Fibroblast of pulmonary artery (primary cell): ENCODE measurements at regions not wholly inside any gene's neighbourhood (a gene's known extent, or its start where the extent isn't known, plus 50 kb on each side); places are given as distances from the start of the nearest gene placed in this dataset.

ENCODE experiments used
- DNase-seq: peaks from one replicate; pipeline ENCODE4 v3.0.0-alpha.2; 2010; ENCODE audit warnings: low read depth
- H3K4me3 ChIP-seq: replicated peaks from 2 replicates; pipeline ENCODE4 v1.5.1; 2011; ENCODE audit warnings: low read depth, mild to moderate bottlenecking, control low read depth, low read length, moderate library complexity
- TF ChIP-seq, protein P1 (sequence below): IDR thresholded peaks from 2 replicates; pipeline ENCODE4 v1.5.1; 2011; ENCODE audit warnings: mild to moderate bottlenecking, control low read depth, low read length, inconsistent platforms; ENCODE audit errors: missing control alignments

DNA sequence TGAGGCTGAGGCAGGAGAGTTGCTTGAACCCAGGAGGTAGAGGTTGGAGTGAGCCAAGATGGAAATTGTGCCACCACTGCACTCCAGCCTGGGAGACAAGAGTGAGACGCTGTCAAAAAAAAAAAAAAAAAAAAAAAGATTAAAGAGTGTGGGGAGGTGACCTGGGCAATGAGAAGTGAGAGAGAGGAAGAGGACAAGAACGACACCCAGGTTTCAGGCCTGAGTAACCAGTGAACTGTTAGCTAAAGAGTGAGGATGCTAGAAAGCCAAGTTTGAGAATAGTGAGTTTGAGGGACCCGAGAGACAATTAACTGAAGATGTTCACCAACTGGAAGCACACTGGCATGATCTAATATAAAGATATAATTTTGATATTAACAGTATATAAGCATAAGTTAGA, 85.4 kb upstream of the TNFAIP3 start:
- DNase-seq, result no peak
- TF ChIP-seq, protein P1, sequence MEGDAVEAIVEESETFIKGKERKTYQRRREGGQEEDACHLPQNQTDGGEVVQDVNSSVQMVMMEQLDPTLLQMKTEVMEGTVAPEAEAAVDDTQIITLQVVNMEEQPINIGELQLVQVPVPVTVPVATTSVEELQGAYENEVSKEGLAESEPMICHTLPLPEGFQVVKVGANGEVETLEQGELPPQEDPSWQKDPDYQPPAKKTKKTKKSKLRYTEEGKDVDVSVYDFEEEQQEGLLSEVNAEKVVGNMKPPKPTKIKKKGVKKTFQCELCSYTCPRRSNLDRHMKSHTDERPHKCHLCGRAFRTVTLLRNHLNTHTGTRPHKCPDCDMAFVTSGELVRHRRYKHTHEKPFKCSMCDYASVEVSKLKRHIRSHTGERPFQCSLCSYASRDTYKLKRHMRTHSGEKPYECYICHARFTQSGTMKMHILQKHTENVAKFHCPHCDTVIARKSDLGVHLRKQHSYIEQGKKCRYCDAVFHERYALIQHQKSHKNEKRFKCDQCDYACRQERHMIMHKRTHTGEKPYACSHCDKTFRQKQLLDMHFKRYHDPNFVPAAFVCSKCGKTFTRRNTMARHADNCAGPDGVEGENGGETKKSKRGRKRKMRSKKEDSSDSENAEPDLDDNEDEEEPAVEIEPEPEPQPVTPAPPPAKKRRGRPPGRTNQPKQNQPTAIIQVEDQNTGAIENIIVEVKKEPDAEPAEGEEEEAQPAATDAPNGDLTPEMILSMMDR, result no peak
- no peak overlapping the region for H3K4me3 ChIP-seq

DNA sequence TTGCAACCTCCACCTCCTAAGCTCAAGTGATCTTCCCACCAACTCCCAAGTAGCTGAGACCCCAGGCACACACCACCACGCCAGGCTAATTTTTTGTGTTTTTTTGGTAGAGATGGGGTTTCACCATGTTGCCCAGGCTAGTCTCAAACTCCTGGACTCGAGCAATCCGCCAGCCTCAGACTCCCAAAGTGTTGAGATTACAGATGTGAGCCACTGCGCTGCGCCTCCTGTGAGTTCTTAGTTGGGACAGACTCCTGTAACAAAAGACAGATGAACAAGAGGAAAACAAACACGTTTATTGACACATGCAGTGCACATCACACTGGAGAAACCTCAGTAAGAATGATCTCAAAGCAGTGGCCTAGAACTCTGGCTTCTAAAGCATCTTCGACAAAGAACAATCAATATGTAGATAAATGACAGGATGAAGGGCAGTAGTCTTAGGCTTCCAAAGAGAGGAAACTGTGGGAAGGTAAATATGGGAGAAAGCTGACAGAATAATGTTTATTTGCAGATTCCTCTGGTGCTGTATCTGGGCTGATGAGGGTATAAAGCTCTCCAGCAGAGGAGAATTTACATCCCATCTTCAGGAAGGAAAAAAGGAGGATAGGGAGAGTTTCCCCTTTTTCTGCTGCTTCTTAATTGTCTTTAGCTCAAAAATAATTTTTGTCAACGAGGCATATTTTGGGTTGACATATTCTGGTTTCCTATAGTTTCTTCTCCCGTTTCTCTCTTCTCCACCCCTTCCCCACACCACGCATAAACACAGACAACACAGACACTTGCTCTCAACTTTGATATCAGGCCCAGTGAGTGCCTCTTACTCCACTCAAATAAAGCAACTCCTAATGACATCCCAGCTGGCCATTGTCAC, 84.7 kb upstream of the TNFAIP3 start:
- TF ChIP-seq, protein P1, result no peak
- no peak overlapping the region for H3K4me3 ChIP-seq

DNA sequence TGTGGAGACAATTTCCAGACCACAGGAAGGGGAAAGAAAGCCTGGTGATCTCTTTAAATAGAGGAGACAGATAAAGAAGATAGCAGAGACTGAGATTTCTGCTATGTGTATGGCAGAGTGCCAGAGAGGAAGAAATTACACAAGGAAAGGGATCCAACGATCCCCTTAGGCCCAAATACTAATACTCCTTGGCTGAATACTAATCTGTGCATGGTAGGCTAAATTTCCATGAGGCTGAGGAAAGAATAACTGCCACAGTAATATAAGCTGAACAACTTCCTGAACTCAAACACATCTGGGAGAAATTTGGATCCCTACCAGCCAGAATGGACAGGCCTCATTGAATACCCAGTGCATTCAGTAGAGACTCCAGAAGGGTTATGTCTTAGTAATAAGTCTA, 83.3 kb upstream of the TNFAIP3 start:
- peak; percentile 48 for DNase-seq
- H3K4me3 ChIP-seq, result no peak overlapping the region
- TF ChIP-seq, protein P1, result no peak

More for the DNA sequence above, 84.7 kb upstream of the TNFAIP3 start:
- no peak for DNase-seq

DNA sequence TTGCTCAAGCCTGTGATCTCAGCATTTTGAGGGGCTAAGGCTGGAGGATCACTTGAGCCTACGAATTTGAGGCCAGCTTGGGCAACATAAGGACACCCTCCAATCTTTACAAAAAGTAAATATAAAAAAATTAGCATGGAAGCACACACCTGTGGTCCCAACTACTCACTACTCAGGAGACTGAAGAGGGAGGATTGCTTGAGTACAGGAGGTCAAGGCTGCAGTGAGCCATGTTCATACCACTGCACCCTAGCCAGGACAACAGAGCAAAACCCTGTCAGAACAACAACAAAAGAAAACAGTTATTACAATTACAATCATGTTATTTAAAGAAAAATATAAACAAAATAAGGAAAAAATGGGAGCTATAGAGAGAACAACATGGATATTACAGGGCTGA, 82.5 kb upstream of the TNFAIP3 start:
- TF ChIP-seq, protein P1, result no peak
- H3K4me3 ChIP-seq, result no peak overlapping the region
- no peak for DNase-seq

DNA sequence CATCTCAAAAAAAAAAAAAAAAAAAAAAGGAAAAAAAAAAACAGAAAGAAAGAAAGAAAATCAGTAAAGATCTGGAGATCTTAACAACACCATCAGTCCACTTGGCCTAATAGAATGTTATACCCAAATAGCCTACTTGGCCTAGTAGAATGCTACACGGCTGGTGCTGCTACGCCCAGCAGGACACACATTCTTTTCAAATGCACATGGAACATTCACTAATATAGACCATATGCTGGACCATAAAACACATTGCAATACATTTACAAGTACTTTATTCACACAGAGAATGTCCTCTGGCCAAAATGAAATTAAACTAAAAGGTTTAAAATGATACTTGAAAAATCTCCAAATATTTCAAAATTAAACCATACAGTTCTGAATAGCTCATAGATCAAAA, 80.0 kb upstream of the TNFAIP3 start:
- H3K4me3 ChIP-seq, result no peak overlapping the region
- DNase-seq, result no peak
- TF ChIP-seq, protein P1, result no peak

DNA sequence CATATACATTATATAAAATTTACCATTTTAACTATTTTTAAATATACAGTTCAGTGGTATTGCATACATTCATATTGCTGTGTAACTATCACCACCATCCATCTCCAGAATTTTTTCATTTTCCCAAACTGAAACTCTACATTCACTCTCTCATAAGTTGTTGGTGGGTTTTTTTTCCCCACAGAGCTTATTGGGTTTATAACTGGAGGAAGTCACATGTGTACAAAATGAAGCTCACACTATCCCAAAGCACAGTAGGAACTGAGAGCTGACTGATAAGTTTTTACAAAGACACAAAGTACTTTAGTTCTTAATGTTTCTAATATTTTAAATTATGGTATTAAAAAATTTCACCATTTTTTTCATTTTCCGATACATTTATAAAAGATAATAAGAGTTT, 78.8 kb upstream of the TNFAIP3 start:
- TF ChIP-seq, protein P1, result no peak
- no peak for DNase-seq
- H3K4me3 ChIP-seq, result no peak overlapping the region
